ENCODE measurements at regions not wholly inside any gene's neighbourhood (a gene's known extent, or its start where the extent isn't known, plus 50 kb on each side); places are given as distances from the start of the nearest gene placed in this dataset.

GRCh38 chr17:71180801-71181385 is 939.9 kb upstream of the SOX9 start:
- no peak for TF ChIP-seq POLR2AphosphoS5 (IDR thresholded peaks at IDR 0.05; ENCODE audit: borderline replicate concordance, low read depth, low read length)
- no peak for TF ChIP-seq EZH2 (IDR thresholded peaks at IDR 0.05)
- no peak for TF ChIP-seq FOXP2 (optimal IDR thresholded peaks at IDR 0.05; ENCODE audit: control extremely low read depth, extremely low read length, insufficient read depth)
- H3K9me3 ChIP-seq (ENCODE audit: low read depth, low read length), result no peaks in the 10 kb centered on the region
- no peak overlapping the region for H3K27ac ChIP-seq
- H3K9ac ChIP-seq (ENCODE audit: insufficient read length), result no peak overlapping the region
- DNase-seq (ENCODE audit: low read depth, low spot score), result no peak
- H3K4me3 ChIP-seq, result no peak overlapping the region
- no peaks in the 10 kb centered on the region for H3K36me3 ChIP-seq (ENCODE audit: insufficient read depth, low read length)

GRCh38 chr17:71183066-71183660 is 937.7 kb upstream of the SOX9 start:
- no peaks in the 10 kb centered on the region for H3K36me3 ChIP-seq (ENCODE audit: insufficient read depth, low read length)
- H3K9ac ChIP-seq (ENCODE audit: insufficient read length), result no peak overlapping the region
- DNase-seq (ENCODE audit: low read depth, low spot score), result no peak
- H3K27ac ChIP-seq, result no peak overlapping the region
- H3K4me3 ChIP-seq, result no peak overlapping the region
- no peaks in the 10 kb centered on the region for H3K9me3 ChIP-seq (ENCODE audit: low read depth, low read length)
- TF ChIP-seq POLR2AphosphoS5 (IDR thresholded peaks at IDR 0.05; ENCODE audit: borderline replicate concordance, low read depth, low read length), result no peak
- TF ChIP-seq FOXP2 (optimal IDR thresholded peaks at IDR 0.05; ENCODE audit: control extremely low read depth, extremely low read length, insufficient read depth), result no peak
- TF ChIP-seq EZH2 (IDR thresholded peaks at IDR 0.05), result no peak

- Histone ChIP-seq H3K27ac (no peak overlapping the region), H3K36me3 (ENCODE audit: insufficient read depth, low read length) (no peaks in the 10 kb centered on the region), H3K4me3 (no peak overlapping the region), H3K9ac (ENCODE audit: insufficient read length) (no peak overlapping the region), H3K9me3 (ENCODE audit: low read depth, low read length) (no peaks in the 10 kb centered on the region)
- no peak for DNase-seq (ENCODE audit: low read depth, low spot score)
- no peak for TF ChIP-seq EZH2 (IDR thresholded peaks at IDR 0.05)
- no peak for TF ChIP-seq POLR2AphosphoS5 (IDR thresholded peaks at IDR 0.05; ENCODE audit: borderline replicate concordance, low read depth, low read length)
- TF ChIP-seq FOXP2 (optimal IDR thresholded peaks at IDR 0.05; ENCODE audit: control extremely low read depth, extremely low read length, insufficient read depth), result no peak
Observed at GRCh38 chr17:71184716-71185115, 936.1 kb upstream of the SOX9 start.

- no peak for TF ChIP-seq POLR2AphosphoS5 (IDR thresholded peaks at IDR 0.05; ENCODE audit: borderline replicate concordance, low read depth, low read length)
- TF ChIP-seq FOXP2 (optimal IDR thresholded peaks at IDR 0.05; ENCODE audit: control extremely low read depth, extremely low read length, insufficient read depth), result no peak
- TF ChIP-seq EZH2 (IDR thresholded peaks at IDR 0.05), result no peak
- Histone ChIP-seq H3K9ac (ENCODE audit: insufficient read length) (no peak overlapping the region), H3K9me3 (ENCODE audit: low read depth, low read length) (no peaks in the 10 kb centered on the region), H3K4me3 (no peak overlapping the region), H3K27ac (no peak overlapping the region), H3K36me3 (ENCODE audit: insufficient read depth, low read length) (no peaks in the 10 kb centered on the region)
- DNase-seq (ENCODE audit: low read depth, low spot score), result no peak
Observed at GRCh38 chr17:71187145-71187878, 933.5 kb upstream of the SOX9 start.

GRCh38 chr17:71188811-71189492 is 931.9 kb upstream of the SOX9 start:
- H3K9me3 ChIP-seq (ENCODE audit: low read depth, low read length), result no peaks in the 10 kb centered on the region
- TF ChIP-seq POLR2AphosphoS5 (IDR thresholded peaks at IDR 0.05; ENCODE audit: borderline replicate concordance, low read depth, low read length), result no peak
- no peak for TF ChIP-seq EZH2 (IDR thresholded peaks at IDR 0.05)
- TF ChIP-seq FOXP2 (optimal IDR thresholded peaks at IDR 0.05; ENCODE audit: control extremely low read depth, extremely low read length, insufficient read depth), result no peak
- H3K36me3 ChIP-seq (ENCODE audit: insufficient read depth, low read length), result no peaks in the 10 kb centered on the region
- H3K27ac ChIP-seq, result no peak overlapping the region
- H3K4me3 ChIP-seq, result no peak overlapping the region
- DNase-seq (ENCODE audit: low read depth, low spot score), result no peak
- H3K9ac ChIP-seq (ENCODE audit: insufficient read length), result no peak overlapping the region

GRCh38 chr17:71189493-71189831 is 931.4 kb upstream of the SOX9 start:
- Histone ChIP-seq H3K36me3 (ENCODE audit: insufficient read depth, low read length) (no peaks in the 10 kb centered on the region), H3K27ac (no peak overlapping the region), H3K9me3 (ENCODE audit: low read depth, low read length) (no peaks in the 10 kb centered on the region), H3K4me3 (no peak overlapping the region), H3K9ac (ENCODE audit: insufficient read length) (no peak overlapping the region)
- TF ChIP-seq FOXP2 (optimal IDR thresholded peaks at IDR 0.05; ENCODE audit: control extremely low read depth, extremely low read length, insufficient read depth) (no peak), EZH2 (IDR thresholded peaks at IDR 0.05) (no peak), POLR2AphosphoS5 (IDR thresholded peaks at IDR 0.05; ENCODE audit: borderline replicate concordance, low read depth, low read length) (no peak)
- no peak for DNase-seq (ENCODE audit: low read depth, low spot score)

GRCh38 chr17:71192039-71192555 is 928.7 kb upstream of the SOX9 start:
- Histone ChIP-seq H3K9me3 (ENCODE audit: low read depth, low read length) (no peaks in the 10 kb centered on the region), H3K4me3 (no peak overlapping the region), H3K27ac (no peak overlapping the region), H3K9ac (ENCODE audit: insufficient read length) (no peak overlapping the region), H3K36me3 (ENCODE audit: insufficient read depth, low read length) (no peaks in the 10 kb centered on the region)
- TF ChIP-seq POLR2AphosphoS5 (IDR thresholded peaks at IDR 0.05; ENCODE audit: borderline replicate concordance, low read depth, low read length), result no peak
- no peak for DNase-seq (ENCODE audit: low read depth, low spot score)

GRCh38 chr17:71192848-71193247 is 928.0 kb upstream of the SOX9 start:
- H3K9me3 ChIP-seq (ENCODE audit: low read depth, low read length), result no peaks in the 10 kb centered on the region
- H3K36me3 ChIP-seq (ENCODE audit: insufficient read depth, low read length), result no peaks in the 10 kb centered on the region
- H3K27ac ChIP-seq, result no peak overlapping the region
- H3K9ac ChIP-seq (ENCODE audit: insufficient read length), result no peak overlapping the region
- no peak for DNase-seq (ENCODE audit: low read depth, low spot score)
- H3K4me3 ChIP-seq, result no peak overlapping the region
- TF ChIP-seq EZH2 (IDR thresholded peaks at IDR 0.05) (no peak), FOXP2 (optimal IDR thresholded peaks at IDR 0.05; ENCODE audit: control extremely low read depth, extremely low read length, insufficient read depth) (no peak), POLR2AphosphoS5 (IDR thresholded peaks at IDR 0.05; ENCODE audit: borderline replicate concordance, low read depth, low read length) (no peak)
